Stomach (tissue), 8 donors: ENCODE measurements at regions not wholly inside any gene's neighbourhood (a gene's known extent, or its start where the extent isn't known, plus 50 kb on each side); places are given as distances from the start of the nearest gene placed in this dataset.

Experiments used
- DNase-seq, 2 donors: peaks; one replicate each; pipeline versions ENCODE4 v3.0.0 to v3.0.0-alpha.2; 2013 to 2019
- H3K27ac ChIP-seq, 5 donors: fragments of 200-600 bp in 4 of 5; sonication (generic) in 4 of 5; one replicate each; pipeline ENCODE4 v1.5.1; 2013 to 2019; ENCODE audit warnings: mild to moderate bottlenecking in 1 of 5, moderate library complexity in 1 of 5
- H3K27me3 ChIP-seq, 3 donors: fragments of 200-600 bp; sonication (generic); one replicate each; pipeline ENCODE4 v1.5.1; 2017 to 2019; ENCODE audit warnings: mixed run types in 1 of 3
- H3K36me3 ChIP-seq, 4 donors: fragments of 200-600 bp; sonication (generic); 1 replicate in 3 of 4; 2 replicates in 1 of 4; pipeline ENCODE4 v1.5.1; 2016 to 2019
- H3K4me1 ChIP-seq, 4 donors: fragments of 200-600 bp; sonication (generic); one replicate each; pipeline ENCODE4 v1.5.1; 2016 to 2019
- H3K4me3 ChIP-seq, 4 donors: fragments of 200-600 bp; sonication (generic) in 3 of 4; one replicate each; pipeline ENCODE4 v1.5.1; 2016 to 2019; ENCODE audit warnings: mild to moderate bottlenecking in 1 of 4
- H3K9me3 ChIP-seq, 4 donors: fragments of 200-600 bp; sonication (generic); one replicate each; pipeline ENCODE4 v1.5.1; 2016 to 2019
- CTCF ChIP-seq, 7 experiments: fragments of 450-650 bp in 4 of 7; fragments of 200-600 bp in 3 of 7; sonication (generic) in 3 of 7; IDR thresholded peaks; one replicate each; pipeline ENCODE4 v1.5.1; 2016 to 2019; ENCODE audit warnings: antibody characterized with exemption in 7 of 7, control low read depth in 2 of 7, mild to moderate bottlenecking in 1 of 7
- EP300 ChIP-seq: sonication (generic); formaldehyde crosslinking; IDR thresholded peaks from one replicate; pipeline ENCODE4 v1.6.1; 2017; ENCODE audit warnings: antibody characterized with exemption
- POLR2A ChIP-seq, 4 donors: fragments of 450-650 bp; IDR thresholded peaks; one replicate each; pipeline ENCODE4 v1.6.1; 2016; ENCODE audit warnings: antibody characterized with exemption in 4 of 4, control low read depth in 2 of 4, mild to moderate bottlenecking in 1 of 4, moderate library complexity in 1 of 4
- POLR2AphosphoS5 ChIP-seq, 3 donors: sonication (generic); formaldehyde crosslinking; IDR thresholded peaks; one replicate each; pipeline ENCODE4 v1.6.1; 2016; ENCODE audit warnings: antibody characterized with exemption in 3 of 3
- WGBS, 5 donors: extraction: QIAGEN DNeasy Blood & Tissue Kit in 3 of 5; methylation state at CpG; one replicate each; pipeline versions ENCODE4 v1.1.5 to v1.1.7; 2013 to 2018; 5-methylcytosine and 5-hydroxymethylcytosine counted together
- intact Hi-C: fragments of 100-400 bp; cut with DNase I; formaldehyde crosslinking; loops from one replicate; pipeline ENCODE4 v1.15.1; 2023; ENCODE audit warnings: low total_unique reads
- donor health status: healthy with polysubstance abuse.
- donor health status: Bipolar disorder and iron deficiency.
- donor health status: healthy.

- WGBS, 5 donors, result 26 to 40% (median 39%) methylated on average over 4 of the region's 4 CpGs
- intact Hi-C loops, result no loop called here
These were observed 1413.1 kb upstream of the CDH6 start for GRCh38 chr5:29780401-29780800.

GRCh38 chr5:29779141-29779540 lies 1414.3 kb upstream of the CDH6 start:
- H3K4me1 ChIP-seq, result no peaks in the 10 kb centered on the region
- no peak overlapping the region for H3K27ac ChIP-seq
- H3K36me3 ChIP-seq, result no peaks in the 10 kb centered on the region
- TF ChIP-seq EP300 (no peak), POLR2AphosphoS5 (IDR thresholded peaks at IDR 0.05) (no peak), CTCF (IDR thresholded peaks at IDR 0.05) (no peak), POLR2A (IDR thresholded peaks at IDR 0.05) (no peak)
- no peak overlapping the region for H3K4me3 ChIP-seq
- no peaks in the 10 kb centered on the region for H3K9me3 ChIP-seq
- H3K27me3 ChIP-seq, result no peaks in the 10 kb centered on the region
- no peak for DNase-seq
- intact Hi-C loops, result no loop called here
- WGBS, 5 donors, result 64 to 66% (median 66%) methylated on average over 3 of the region's 3 CpGs

More at GRCh38 chr5:29780401-29780800, 1413.1 kb upstream of the CDH6 start:
- TF ChIP-seq POLR2AphosphoS5 (IDR thresholded peaks at IDR 0.05), result no peak
- TF ChIP-seq POLR2A (IDR thresholded peaks at IDR 0.05), result no peak
- no peak for TF ChIP-seq EP300
- no peak for TF ChIP-seq CTCF (IDR thresholded peaks at IDR 0.05)
- Histone ChIP-seq H3K36me3 (no peaks in the 10 kb centered on the region), H3K27ac (no peak overlapping the region), H3K4me1 (no peaks in the 10 kb centered on the region), H3K9me3 (no peaks in the 10 kb centered on the region), H3K4me3 (no peak overlapping the region), H3K27me3 (no peaks in the 10 kb centered on the region)
- no peak for DNase-seq

DNA sequence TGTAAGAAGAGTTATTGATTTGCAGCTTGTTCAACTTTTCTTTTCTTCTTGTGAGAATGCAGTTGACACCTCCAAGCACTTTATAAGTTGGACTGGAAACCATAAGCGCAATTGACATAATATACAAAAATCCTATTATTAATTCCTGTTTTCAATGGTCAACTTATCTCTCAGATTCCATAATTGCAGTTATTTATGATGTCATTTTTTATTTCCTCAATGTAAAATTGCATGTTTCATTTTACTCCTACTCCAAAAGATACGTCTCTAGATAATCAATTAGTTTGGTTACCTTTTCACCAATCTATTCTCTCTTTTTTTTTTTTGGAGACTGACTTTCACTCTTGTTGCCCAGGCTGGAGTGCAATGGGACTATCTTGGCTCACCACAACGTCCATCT lies 1416.1 kb upstream of the CDH6 start:
- no peaks in the 10 kb centered on the region for H3K36me3 ChIP-seq
- no peak for DNase-seq
- H3K27me3 ChIP-seq, result no peaks in the 10 kb centered on the region
- H3K9me3 ChIP-seq, result no peaks in the 10 kb centered on the region
- intact Hi-C loops, result no loop called here
- H3K4me1 ChIP-seq, result no peaks in the 10 kb centered on the region
- no peak overlapping the region for H3K4me3 ChIP-seq
- TF ChIP-seq POLR2A (IDR thresholded peaks at IDR 0.05) (no peak), CTCF (IDR thresholded peaks at IDR 0.05) (no peak), EP300 (no peak), POLR2AphosphoS5 (IDR thresholded peaks at IDR 0.05) (no peak)
- H3K27ac ChIP-seq, result no peak overlapping the region
- WGBS, 5 donors, result 66 to 86% (median 78%) methylated on average over 3 of the region's 3 CpGs

DNA sequence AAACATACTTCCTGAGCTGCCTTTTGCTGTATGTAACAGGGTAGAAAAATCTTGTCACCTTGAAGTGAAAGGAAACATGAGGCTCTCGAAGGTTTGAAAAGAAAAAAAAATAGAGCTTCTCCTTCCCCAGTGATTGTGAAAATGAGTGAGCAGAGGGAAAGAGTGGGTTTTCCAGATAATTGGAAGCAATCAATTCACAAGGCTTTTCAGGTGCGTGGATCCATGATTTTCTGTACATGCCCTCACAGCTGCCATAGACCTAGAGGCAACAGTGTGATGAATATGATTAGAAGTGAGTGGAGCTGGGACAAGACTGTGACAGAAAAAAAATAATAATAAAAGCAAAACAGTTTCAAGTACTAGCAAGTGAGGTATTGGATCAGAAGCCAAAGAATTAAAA lies 1422.5 kb upstream of the CDH6 start:
- no peaks in the 10 kb centered on the region for H3K36me3 ChIP-seq
- 51 to 65% (median 61%) methylated on average over 2 of the region's 2 CpGs for WGBS, 5 donors
- intact Hi-C loops, result no loop called here
- no peak overlapping the region for H3K27ac ChIP-seq
- H3K4me1 ChIP-seq, result no peaks in the 10 kb centered on the region
- no peak overlapping the region for H3K4me3 ChIP-seq
- no peaks in the 10 kb centered on the region for H3K27me3 ChIP-seq
- DNase-seq, result no peak
- TF ChIP-seq POLR2A (IDR thresholded peaks at IDR 0.05) (no peak), EP300 (no peak), CTCF (IDR thresholded peaks at IDR 0.05) (no peak), POLR2AphosphoS5 (IDR thresholded peaks at IDR 0.05) (no peak)
- H3K9me3 ChIP-seq, result peaks cover 0 to 13% (median 0%) of the 10 kb centered on the region in 4 donors
